Mesenteric fat pad (tissue), 1 donor: ENCODE measurements at regions not wholly inside any gene's neighbourhood (a gene's known extent, or its start where the extent isn't known, plus 50 kb on each side); places are given as distances from the start of the nearest gene placed in this dataset.

Experiments
- DNase-seq: peaks from one replicate; pipeline ENCODE4 v3.0.0-alpha.2; 2020; ENCODE audit warnings: low spot score
- donor health status: DM: yes; HTN: yes; CAD: no.

DNA sequence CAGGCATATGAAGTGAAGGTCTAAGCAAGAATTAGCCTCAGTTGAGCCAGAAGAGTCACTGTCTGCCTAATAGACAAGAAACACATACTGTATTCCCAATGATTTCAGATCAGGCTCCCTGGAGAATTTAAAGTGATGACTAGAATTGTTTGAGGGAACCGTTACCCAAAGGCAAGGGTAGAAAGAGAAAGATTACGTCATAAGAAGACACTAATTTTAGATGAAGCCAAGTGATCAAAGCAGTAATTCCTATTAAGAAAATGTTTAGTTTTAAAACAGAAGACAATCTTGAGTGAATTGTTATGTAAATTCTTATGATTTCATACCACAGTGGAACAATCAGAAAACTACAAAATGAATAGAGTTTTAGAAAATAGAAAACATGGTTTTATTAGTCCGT is 194.5 kb upstream of the ARSJ start:
- DNase-seq: no peak

DNA sequence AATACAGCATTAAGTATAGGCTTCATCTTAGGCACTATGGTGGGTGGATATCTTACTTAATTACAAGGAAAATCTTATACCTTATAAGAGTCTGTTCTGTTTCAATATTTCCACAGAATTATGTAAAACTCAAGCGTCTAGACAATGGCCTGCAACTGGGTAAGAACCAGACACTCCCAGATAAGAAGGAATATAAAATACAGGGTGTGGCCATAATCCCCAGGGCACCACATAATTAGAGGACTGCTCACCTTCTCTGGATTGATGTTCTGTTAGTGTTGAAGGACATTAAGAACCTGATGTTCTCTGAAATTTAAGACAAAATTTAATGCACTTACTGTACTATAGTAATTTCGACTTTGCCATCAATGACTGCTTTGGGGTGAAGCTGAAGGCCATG is 198.2 kb upstream of the ARSJ start:
- no peak for DNase-seq

- DNase-seq: no peak
Measured at GRCh38 chr4:114178392-114178791, 198.9 kb upstream of the ARSJ start.

DNA sequence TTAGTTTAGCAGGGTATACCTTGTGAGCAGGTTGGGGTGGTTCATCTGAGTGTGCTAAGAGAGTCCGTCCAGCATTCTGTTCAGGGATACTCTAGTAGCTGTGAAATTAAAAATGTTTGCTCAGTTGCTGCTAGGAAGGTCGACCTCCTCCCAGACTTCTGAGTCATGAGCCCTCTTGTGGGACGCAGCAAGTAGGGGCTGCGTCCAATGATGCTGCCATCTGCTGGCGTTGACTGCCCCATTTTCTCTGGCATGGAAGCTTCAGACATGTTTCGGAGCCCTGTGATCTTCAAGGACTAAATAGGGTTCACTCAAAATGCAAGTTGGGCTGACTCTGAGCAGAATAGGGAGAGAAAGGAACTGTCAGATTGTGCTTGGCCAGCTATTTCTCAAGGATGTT is 201.0 kb upstream of the ARSJ start:
- DNase-seq: no peak

DNA sequence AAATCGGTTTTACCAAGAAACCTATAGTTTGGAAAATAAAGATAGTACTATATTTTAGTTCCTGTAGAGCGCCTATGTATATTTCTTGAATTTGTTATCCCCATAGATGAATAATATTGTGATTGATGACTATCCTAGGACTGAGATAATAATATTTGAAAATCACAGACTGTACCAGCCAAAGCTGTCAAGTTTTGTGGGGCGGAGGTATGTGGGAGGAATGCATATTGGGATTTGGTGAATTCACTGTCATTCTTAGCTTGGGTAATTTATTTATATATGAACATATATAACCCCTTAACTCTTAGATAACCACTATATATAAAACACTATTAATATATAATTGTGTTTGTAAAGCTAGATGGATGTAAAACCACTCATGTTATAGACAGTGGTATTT is 205.5 kb upstream of the ARSJ start:
- DNase-seq: no peak

DNA sequence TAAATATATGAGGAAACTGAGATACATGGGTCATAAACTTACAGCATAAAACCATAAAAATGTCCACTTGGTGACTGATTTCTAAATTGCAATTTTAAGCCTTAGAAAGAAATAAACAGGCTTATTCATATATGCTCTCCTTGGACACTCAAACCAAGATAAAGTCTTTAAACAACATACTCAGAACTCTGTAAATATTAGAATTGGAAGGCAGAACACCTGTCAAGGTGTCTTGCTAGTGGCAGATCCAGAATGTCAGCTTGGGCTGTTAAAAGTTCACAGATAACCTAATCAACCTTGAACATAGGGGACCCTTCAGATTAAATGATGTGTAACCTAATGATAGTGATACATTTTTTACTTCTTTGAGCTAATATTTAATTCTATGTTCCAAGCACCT is 208.1 kb upstream of the ARSJ start:
- DNase-seq: no peak

DNA sequence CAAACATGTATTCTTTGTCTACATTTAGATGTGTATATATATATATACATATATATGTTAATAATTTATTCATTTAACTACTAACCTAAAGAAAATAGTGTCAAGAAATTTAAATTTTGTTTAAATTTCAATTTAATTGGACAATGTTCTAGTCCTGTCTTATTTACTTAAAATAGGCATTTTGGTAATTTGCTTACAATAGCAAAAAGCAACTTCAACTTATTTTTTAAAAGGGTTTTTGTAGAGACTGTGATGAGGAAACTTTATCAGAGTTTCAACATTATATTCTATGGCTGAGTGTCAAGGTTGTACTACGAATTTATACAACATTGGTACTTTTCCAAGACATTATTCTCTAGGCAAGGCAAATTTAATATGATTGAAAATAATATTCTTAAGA is 212.0 kb upstream of the ARSJ start:
- DNase-seq: no peak

DNA sequence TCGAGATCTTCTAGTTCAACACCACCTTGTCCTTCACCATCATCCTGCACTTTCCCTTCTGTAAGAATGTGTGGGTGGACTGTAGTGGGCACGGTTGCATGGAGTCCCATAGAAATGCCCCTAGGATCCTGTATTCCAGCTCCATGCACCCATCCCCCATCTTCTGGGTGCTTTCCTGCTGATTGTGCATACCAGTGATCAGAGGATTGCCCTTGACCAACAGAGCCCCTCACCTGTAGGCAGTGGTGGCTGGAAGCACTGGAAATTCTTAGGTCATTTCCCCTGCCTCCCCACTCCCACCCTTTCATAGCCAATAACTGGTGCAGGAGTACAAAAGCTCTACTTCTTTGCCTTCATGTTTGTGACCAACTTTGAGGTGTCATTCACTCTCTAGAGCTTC is 213.4 kb upstream of the ARSJ start:
- DNase-seq: no peak

GRCh38 chr4:114193624-114194399 is 214.4 kb upstream of the ARSJ start:
- DNase-seq: no peak

DNA sequence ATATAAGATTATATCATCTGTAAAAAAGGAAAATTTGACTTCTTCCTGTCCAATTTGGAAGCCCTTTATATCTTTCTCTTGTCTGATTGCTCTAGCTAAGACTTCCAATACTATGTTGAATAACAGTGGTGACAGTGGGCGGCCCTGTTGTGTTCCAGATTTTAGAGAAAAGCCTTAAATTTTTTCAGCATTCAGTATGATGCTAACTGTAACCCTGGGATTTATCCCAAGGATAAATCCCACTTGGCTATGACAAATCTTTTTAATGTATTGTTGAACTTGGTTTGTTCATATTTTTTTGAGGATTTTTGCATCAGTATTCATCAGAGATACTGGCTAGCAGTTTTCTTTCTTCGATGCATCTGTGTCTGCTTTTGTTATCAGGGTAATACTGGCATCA is 217.2 kb upstream of the ARSJ start:
- no peak for DNase-seq

- no peak for DNase-seq
Measured at GRCh38 chr4:114200026-114200425, 220.6 kb upstream of the ARSJ start.

DNA sequence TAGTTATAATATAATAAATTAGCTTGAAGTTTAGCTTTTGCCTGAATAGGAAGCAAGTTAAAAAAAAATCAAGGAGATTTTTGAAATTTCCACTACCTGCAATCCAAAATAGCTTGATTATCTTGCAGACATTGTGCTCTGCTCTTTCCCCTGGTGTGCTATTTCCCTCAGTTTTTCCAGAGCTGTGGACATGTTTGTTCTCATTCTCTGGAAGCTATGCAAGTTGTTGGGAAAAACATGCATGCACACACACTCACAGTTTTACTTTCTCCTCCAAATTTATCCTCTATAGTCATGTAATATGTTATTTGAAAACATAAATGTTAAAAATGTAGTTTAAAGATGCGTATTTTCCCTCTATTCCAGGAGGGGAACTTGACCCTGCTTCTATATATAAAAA is 225.8 kb upstream of the ARSJ start:
- no peak for DNase-seq

DNA sequence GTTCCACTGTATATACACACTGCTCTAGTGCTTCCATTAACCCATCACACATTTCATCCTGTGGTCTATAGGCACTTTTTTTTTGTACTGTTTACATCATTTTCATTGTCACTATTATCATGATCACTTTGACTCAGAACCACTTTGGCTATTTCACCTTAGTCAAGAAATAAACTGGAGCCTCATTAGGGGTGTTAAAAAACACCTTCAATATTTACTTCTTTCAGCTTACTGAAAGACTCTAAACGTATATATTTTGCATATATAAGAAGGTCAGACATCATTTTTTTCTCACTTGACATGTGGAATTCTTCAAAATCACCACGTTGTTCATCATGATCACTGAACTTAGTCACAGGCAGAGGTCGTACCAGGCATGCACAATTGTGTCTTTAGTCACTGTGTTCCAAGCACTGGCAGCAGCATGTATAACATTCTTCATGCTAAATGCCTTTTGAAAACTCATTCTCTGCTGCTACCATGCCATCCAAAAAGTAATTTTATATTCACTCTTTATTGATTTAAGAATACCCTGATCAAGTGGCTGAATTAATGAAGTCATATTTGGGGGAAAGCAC is 229.2 kb upstream of the ARSJ start:
- DNase-seq: no peak

DNA sequence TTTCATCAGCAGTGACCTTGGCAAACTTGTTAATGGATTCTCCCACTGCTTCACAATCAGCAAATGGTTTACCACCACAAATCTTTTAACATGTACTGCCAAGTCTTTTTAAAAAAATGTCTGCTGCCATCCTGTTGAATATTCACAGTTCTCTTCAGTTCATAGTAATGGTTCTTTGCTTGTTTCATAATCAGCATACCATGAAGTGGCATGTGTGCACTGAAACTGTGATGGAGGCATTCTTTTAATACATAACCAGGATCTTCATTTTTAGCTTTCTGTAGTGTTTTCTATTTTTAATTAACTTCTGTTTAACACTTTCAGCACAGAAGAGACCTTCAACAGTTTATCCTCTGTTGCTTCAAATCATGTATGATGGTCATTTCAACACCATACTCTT is 230.1 kb upstream of the ARSJ start:
- DNase-seq: no peak

DNA sequence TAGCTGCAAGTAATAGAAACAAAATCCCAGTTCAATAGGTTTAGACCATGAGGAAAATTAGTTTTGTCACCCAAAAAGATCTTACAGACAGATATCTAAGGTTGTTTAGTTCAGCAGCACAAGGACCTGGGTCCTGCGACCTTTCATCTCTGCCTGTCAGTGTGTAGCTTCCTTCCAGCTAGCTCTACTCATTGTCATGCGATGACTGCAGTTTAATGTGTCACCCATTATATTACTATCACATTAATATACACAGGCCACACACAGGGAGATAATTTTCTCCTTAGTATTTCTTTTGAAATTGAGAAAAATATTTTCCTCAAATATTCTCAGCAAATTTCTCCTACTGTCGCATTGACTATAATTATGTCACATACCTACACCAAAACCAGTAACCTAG is 232.1 kb upstream of the ARSJ start:
- DNase-seq: no peak

DNA sequence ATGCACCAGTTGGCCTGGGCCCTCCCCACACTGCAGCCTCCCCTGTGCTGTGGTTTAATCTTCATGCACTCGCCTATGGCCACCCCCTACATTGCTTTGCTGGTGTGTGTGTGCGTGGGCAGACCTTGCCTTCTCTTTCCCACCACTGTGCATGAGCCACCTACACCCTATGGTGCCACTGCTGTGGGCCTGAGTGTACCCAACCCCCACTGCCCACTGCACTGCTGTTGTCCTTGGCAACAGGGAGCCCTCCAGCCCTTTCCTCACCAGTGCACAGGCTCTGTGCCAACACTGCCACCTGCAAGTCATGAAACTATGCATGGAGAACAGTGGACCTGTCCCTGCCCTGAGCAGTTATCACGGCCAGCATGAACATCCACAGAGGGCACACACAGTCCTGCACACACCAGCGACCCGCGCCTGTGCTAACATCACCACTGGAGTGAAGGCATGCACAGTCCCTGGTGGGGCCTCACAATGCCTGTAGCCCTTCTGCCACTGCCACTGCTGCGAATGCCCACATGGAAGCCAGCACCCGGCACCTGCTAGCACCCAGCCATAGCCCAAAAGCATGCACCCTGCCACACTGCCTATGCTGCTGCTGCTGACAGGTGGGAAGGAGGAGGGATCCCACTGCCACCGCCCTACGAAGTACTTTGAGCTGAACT is 237.8 kb upstream of the ARSJ start:
- no peak for DNase-seq

GRCh38 chr4:114223580-114223979 is 244.1 kb upstream of the ARSJ start:
- DNase-seq: no peak

GRCh38 chr4:114225436-114225835 is 246.0 kb upstream of the ARSJ start:
- no peak for DNase-seq

DNA sequence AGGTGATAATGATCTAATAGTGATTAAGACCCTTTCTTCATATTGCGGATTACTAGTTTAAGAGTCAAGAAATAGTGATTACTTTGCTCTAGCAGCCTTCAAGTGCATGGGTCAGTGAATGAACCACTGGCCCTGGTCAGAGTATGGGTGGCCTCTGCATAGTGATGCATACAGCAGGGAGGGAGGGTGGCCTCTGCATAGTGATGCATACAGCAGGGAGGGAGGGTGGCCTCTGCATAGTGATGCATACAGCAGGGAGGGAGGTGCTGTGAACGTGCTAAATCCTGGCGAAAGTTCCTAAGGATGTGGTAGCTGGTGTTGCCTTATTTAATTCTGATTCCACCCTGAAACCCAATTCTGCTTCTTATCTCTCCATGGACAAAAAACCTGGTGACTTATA is 246.7 kb upstream of the ARSJ start:
- no peak for DNase-seq

DNA sequence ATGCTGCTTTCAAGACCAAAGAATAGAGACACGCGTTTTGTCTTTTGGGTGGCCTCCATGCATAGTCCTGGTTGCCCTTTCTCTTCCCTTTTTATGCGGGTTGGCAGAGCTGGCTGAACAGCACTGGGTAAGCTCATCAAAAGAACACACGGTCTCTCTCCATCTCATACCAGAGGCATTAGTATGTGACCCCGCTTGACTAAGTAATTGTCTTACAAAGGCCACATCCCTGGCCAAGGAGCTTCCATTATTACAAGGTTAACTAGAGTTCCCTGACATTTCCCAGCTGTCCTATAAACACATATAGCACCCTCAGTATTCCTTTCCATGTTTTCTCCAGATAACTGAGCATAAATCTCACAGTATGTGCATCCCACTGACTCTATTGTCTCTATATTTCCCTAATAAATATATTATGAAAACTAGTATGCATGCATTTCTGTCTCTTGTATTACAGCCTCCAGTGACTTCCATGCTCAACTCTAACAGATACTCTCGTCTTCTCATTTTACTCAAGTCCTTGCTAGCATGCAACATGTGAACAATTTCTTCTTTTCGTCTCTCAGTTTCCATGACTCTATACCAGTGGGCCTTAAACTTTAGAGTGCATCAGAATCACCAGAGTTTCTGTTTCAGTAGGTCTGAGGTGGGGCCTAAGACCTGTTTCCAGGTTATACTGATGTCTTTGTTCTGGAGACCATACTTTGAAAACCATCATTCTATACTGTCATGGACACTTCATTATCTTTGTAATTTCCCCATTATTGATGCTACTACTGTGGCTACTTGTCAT is 247.7 kb upstream of the ARSJ start:
- no peak for DNase-seq

- no peak for DNase-seq
Measured at GRCh38 chr4:114229706-114230105, 250.3 kb upstream of the ARSJ start.

DNA sequence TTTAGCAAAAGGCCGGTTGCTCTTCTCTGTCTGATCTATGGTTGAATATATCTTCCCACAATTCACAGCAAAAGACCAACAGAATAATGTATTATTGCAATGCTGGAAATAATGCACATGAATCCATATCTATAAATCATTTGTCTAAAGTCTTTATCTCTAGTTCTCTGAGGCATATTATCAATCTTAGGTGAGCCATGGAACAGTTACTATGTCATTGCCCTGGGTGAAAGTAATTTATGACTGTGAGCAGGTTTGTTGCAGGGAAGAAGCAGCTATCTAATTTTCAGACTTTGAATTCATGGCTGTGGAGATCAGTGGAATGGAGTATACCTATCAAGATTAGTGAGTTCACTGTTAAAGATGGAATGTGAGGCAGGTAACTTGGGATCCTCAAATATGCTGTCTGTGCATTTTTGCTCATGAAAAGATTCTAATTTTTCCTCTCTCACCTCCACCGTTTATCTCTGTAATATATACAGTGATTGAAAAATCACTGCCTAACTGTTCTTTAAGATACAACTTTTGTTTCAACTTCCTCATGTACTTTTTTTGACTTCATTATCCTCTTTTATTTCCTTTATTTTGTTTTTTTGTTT is 256.8 kb upstream of the ARSJ start:
- DNase-seq: no peak
